ENCODE measurements at regions not wholly inside any gene's neighbourhood (a gene's known extent, or its start where the extent isn't known, plus 50 kb on each side); places are given as distances from the start of the nearest gene placed in this dataset.

- TF ChIP-seq CTCF (IDR thresholded peaks at IDR 0.05; ENCODE audit: low read depth, low read length, missing control alignments): no peak
- no peak overlapping the region for H3K4me3 ChIP-seq (replicated peaks; ENCODE audit: low read depth, low read length)
- DNase-seq (ENCODE audit: extremely low read depth, low read depth): no peak
These were observed 142.0 kb upstream of the IGSF21 start for GRCh38 chr1:17965515-17966100.

GRCh38 chr1:17966341-17966740 is 141.3 kb upstream of the IGSF21 start:
- H3K4me3 ChIP-seq (replicated peaks; ENCODE audit: low read depth, low read length): no peak overlapping the region
- DNase-seq (ENCODE audit: extremely low read depth, low read depth): no peak
- no peak for TF ChIP-seq CTCF (IDR thresholded peaks at IDR 0.05; ENCODE audit: low read depth, low read length, missing control alignments)

GRCh38 chr1:17967623-17968255 is 139.9 kb upstream of the IGSF21 start:
- DNase-seq (ENCODE audit: extremely low read depth, low read depth): no peak
- TF ChIP-seq CTCF (IDR thresholded peaks at IDR 0.05; ENCODE audit: low read depth, low read length, missing control alignments): no peak
- H3K4me3 ChIP-seq (replicated peaks; ENCODE audit: low read depth, low read length): no peak overlapping the region

- H3K4me3 ChIP-seq (replicated peaks; ENCODE audit: low read depth, low read length): no peak overlapping the region
- no peak for TF ChIP-seq CTCF (IDR thresholded peaks at IDR 0.05; ENCODE audit: low read depth, low read length, missing control alignments)
- no peak for DNase-seq (ENCODE audit: extremely low read depth, low read depth)
These were observed 136.8 kb upstream of the IGSF21 start for GRCh38 chr1:17970757-17971156.

GRCh38 chr1:17973694-17974093 is 133.9 kb upstream of the IGSF21 start:
- no peak for DNase-seq (ENCODE audit: extremely low read depth, low read depth)
- no peak overlapping the region for H3K4me3 ChIP-seq (replicated peaks; ENCODE audit: low read depth, low read length)
- TF ChIP-seq CTCF (IDR thresholded peaks at IDR 0.05; ENCODE audit: low read depth, low read length, missing control alignments): no peak

GRCh38 chr1:17976854-17977253 is 130.7 kb upstream of the IGSF21 start:
- H3K4me3 ChIP-seq (replicated peaks; ENCODE audit: low read depth, low read length): no peak overlapping the region
- no peak for DNase-seq (ENCODE audit: extremely low read depth, low read depth)
- TF ChIP-seq CTCF (IDR thresholded peaks at IDR 0.05; ENCODE audit: low read depth, low read length, missing control alignments): no peak

GRCh38 chr1:17978016-17978415 is 129.6 kb upstream of the IGSF21 start:
- DNase-seq (ENCODE audit: extremely low read depth, low read depth): no peak
- H3K4me3 ChIP-seq (replicated peaks; ENCODE audit: low read depth, low read length): no peak overlapping the region
- TF ChIP-seq CTCF (IDR thresholded peaks at IDR 0.05; ENCODE audit: low read depth, low read length, missing control alignments): no peak
